Neural crest cell (in vitro differentiated cells): ENCODE measurements at regions not wholly inside any gene's neighbourhood (a gene's known extent, or its start where the extent isn't known, plus 50 kb on each side); places are given as distances from the start of the nearest gene placed in this dataset.

Experiments
- DNase-seq: peaks from one replicate; pipeline ENCODE4 v3.0.0; 2021; ENCODE audit warnings: low read depth, mixed read lengths, low spot score
- H3K27ac Mint-ChIP-seq: one replicate; pipeline ENCODE4 v1.8.0; 2021; ENCODE audit warnings: mild to moderate bottlenecking, mixed read lengths; ENCODE audit not compliant: unreplicated experiment
- H3K27me3 Mint-ChIP-seq: 2 replicates; pipeline ENCODE4 v1.8.0; 2021; ENCODE audit warnings: low read depth, mild to moderate bottlenecking, mixed read lengths
- H3K36me3 Mint-ChIP-seq: 2 replicates; pipeline ENCODE4 v1.8.0; 2021; ENCODE audit warnings: low read depth, mild to moderate bottlenecking, mixed read lengths
- H3K4me1 Mint-ChIP-seq: 2 replicates; pipeline ENCODE4 v1.8.0; 2021; ENCODE audit warnings: mixed read lengths
- H3K4me3 Mint-ChIP-seq: one replicate; pipeline ENCODE4 v1.8.0; 2021; ENCODE audit warnings: mild to moderate bottlenecking, mixed read lengths
- H3K9me3 Mint-ChIP-seq: 2 replicates; pipeline ENCODE4 v1.8.0; 2021; ENCODE audit warnings: mixed read lengths
- TF ChIP-seq, protein P1 (sequence below): fragments of 200-600 bp; sonication (generic); conservative IDR thresholded peaks from 2 replicates; pipeline ENCODE4 v1.5.0; 2021; ENCODE audit warnings: antibody characterized with exemption, mild to moderate bottlenecking

DNA sequence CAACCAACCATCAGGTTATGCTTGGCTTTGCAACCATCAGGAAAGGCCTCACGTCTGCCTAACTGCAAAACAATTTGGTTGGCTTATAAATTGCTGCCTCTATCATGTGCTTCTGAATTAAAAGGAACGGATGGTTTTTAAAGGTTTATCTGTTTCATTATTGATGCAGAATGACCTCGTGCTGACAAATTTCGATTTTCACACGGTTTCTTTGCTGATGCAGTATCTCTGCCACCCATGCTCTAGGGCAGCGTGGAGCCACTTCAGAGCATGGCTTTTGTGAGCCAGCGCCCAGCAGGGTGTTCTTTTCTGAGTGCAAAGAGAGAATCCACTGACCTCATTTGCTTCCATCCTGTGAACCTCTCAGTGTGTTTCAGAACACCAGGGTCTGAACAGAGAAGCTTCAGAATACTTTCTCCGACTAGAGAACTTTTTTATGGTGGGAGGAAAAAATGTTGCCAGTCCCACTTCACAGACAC, 143.1 kb upstream of the L3MBTL4 start:
- Mint-ChIP-seq H3K27ac (peak overlapping the region; percentile 16), H3K36me3 (no peaks in the 10 kb centered on the region), H3K9me3 (no peaks in the 10 kb centered on the region), H3K4me1 (peaks cover 35% of the 10 kb centered on the region), H3K27me3 (no peaks in the 10 kb centered on the region), H3K4me3 (no peak overlapping the region)
- TF ChIP-seq, protein P1, sequence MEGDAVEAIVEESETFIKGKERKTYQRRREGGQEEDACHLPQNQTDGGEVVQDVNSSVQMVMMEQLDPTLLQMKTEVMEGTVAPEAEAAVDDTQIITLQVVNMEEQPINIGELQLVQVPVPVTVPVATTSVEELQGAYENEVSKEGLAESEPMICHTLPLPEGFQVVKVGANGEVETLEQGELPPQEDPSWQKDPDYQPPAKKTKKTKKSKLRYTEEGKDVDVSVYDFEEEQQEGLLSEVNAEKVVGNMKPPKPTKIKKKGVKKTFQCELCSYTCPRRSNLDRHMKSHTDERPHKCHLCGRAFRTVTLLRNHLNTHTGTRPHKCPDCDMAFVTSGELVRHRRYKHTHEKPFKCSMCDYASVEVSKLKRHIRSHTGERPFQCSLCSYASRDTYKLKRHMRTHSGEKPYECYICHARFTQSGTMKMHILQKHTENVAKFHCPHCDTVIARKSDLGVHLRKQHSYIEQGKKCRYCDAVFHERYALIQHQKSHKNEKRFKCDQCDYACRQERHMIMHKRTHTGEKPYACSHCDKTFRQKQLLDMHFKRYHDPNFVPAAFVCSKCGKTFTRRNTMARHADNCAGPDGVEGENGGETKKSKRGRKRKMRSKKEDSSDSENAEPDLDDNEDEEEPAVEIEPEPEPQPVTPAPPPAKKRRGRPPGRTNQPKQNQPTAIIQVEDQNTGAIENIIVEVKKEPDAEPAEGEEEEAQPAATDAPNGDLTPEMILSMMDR, result no peak
- DNase-seq, result no peak

GRCh38 chr18:6558446-6559156, 143.9 kb upstream of the L3MBTL4 start:
- no peaks in the 10 kb centered on the region for H3K9me3 Mint-ChIP-seq
- H3K4me1 Mint-ChIP-seq, result peaks cover 29% of the 10 kb centered on the region
- TF ChIP-seq, protein P1, result no peak
- no peaks in the 10 kb centered on the region for H3K27me3 Mint-ChIP-seq
- no peaks in the 10 kb centered on the region for H3K36me3 Mint-ChIP-seq
- DNase-seq, result no peak
- no peak overlapping the region for H3K4me3 Mint-ChIP-seq
- H3K27ac Mint-ChIP-seq, result peak overlapping the region; percentile 55

GRCh38 chr18:6559296-6559695, 144.6 kb upstream of the L3MBTL4 start:
- no peaks in the 10 kb centered on the region for H3K36me3 Mint-ChIP-seq
- no peak for DNase-seq
- H3K27me3 Mint-ChIP-seq, result no peaks in the 10 kb centered on the region
- TF ChIP-seq, protein P1, result no peak
- no peak overlapping the region for H3K4me3 Mint-ChIP-seq
- H3K4me1 Mint-ChIP-seq, result peaks cover 29% of the 10 kb centered on the region
- H3K9me3 Mint-ChIP-seq, result no peaks in the 10 kb centered on the region
- no peak overlapping the region for H3K27ac Mint-ChIP-seq

DNA sequence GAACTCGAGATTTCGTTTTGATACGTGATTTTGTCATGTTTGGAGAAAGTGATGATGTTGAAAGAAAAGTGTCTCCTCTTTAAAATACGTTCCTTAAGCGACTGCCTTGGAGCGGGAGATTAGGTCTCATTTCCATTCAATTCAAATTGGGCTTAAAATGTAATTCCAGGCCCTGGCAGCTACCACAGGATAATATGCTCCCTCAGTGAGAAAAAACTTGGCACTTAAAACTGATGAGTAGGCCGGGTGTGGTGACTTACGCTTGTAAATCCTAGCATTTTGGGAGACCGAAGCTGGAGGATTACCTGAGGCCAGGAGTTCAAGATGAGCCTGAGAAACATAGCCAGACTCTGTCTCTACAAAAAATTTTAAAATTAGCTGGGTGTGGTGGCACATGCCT, 146.3 kb upstream of the L3MBTL4 start:
- no peaks in the 10 kb centered on the region for H3K27me3 Mint-ChIP-seq
- TF ChIP-seq, protein P1, result no peak
- H3K4me3 Mint-ChIP-seq, result no peak overlapping the region
- peaks cover under 1% of the 10 kb centered on the region for H3K9me3 Mint-ChIP-seq
- no peak for DNase-seq
- H3K36me3 Mint-ChIP-seq, result no peaks in the 10 kb centered on the region
- no peak overlapping the region for H3K27ac Mint-ChIP-seq
- peaks cover 34% of the 10 kb centered on the region for H3K4me1 Mint-ChIP-seq

DNA sequence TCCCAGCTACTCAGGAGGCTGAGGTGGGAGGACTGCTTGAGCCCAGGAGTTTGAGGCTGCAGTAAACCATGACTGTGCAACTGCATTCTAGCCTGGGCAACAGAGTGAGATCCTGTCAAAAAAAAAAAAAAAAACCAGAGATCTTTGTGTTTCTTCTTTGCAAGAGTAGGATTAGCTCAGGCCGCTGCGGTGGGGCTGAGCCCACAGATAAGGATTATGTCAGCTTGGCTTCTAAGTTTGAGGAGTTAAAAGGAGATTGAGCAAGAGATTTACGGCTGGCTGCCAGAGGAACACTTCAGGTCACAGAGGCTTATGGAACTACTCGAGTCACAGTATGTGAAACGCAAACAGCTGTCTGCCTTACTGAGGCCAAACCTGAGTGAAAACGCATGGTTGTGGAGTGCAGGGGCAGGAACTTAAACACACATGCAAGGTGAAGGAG, 146.7 kb upstream of the L3MBTL4 start:
- peaks cover 38% of the 10 kb centered on the region for H3K4me1 Mint-ChIP-seq
- no peak overlapping the region for H3K27ac Mint-ChIP-seq
- no peak overlapping the region for H3K4me3 Mint-ChIP-seq
- H3K27me3 Mint-ChIP-seq, result no peaks in the 10 kb centered on the region
- TF ChIP-seq, protein P1, result no peak
- no peak for DNase-seq
- peaks cover 2% of the 10 kb centered on the region for H3K9me3 Mint-ChIP-seq
- no peaks in the 10 kb centered on the region for H3K36me3 Mint-ChIP-seq
